ENCODE measurements at regions not wholly inside any gene's neighbourhood (a gene's known extent, or its start where the extent isn't known, plus 50 kb on each side); places are given as distances from the start of the nearest gene placed in this dataset.
"Not testable (repeated sequence)": the region's sequence is repeated elsewhere in the genome, so short reads cannot be mapped to it uniquely, and the experiment has no call there.

- DNase-seq (ENCODE audit: low spot score), result no peak
Measured at GRCh38 chr6:4412488-4412887, 277.1 kb upstream of the ECI2 start.

- DNase-seq (ENCODE audit: low spot score), result no peak
Measured at GRCh38 chr6:4412077-4412476, 276.7 kb upstream of the ECI2 start.

GRCh38 chr6:4407710-4408109 is 272.3 kb upstream of the ECI2 start:
- not testable (repeated sequence) for DNase-seq (ENCODE audit: low spot score)

- no peak for DNase-seq (ENCODE audit: low spot score)
Measured at GRCh38 chr6:4405621-4406212, 270.3 kb upstream of the ECI2 start.

- DNase-seq (ENCODE audit: low spot score), result no peak
Measured at GRCh38 chr6:4404415-4404814, 269.0 kb upstream of the ECI2 start.

- DNase-seq (ENCODE audit: low spot score), result no peak
Measured at GRCh38 chr6:4403828-4404227, 268.5 kb upstream of the ECI2 start.

GRCh38 chr6:4403023-4403752 is 267.8 kb upstream of the ECI2 start:
- no peak for DNase-seq (ENCODE audit: low spot score)

GRCh38 chr6:4402477-4402976 is 267.2 kb upstream of the ECI2 start:
- DNase-seq (ENCODE audit: low spot score), result no peak

GRCh38 chr6:4401408-4402368 is 266.3 kb upstream of the ECI2 start:
- DNase-seq (ENCODE audit: low spot score), result no peak

GRCh38 chr6:4399656-4400055 is 264.3 kb upstream of the ECI2 start:
- DNase-seq (ENCODE audit: low spot score), result no peak

- no peak for DNase-seq (ENCODE audit: low spot score)
Measured at GRCh38 chr6:4398791-4399190, 263.4 kb upstream of the ECI2 start.

- DNase-seq (ENCODE audit: low spot score), result no peak
Measured at GRCh38 chr6:4397307-4397706, 261.9 kb upstream of the ECI2 start.

GRCh38 chr6:4396044-4396443 is 260.7 kb upstream of the ECI2 start:
- DNase-seq (ENCODE audit: low spot score), result no peak

- DNase-seq (ENCODE audit: low spot score), result no peak
Measured at GRCh38 chr6:4395386-4395785, 260.0 kb upstream of the ECI2 start.

- DNase-seq (ENCODE audit: low spot score), result no peak
Measured at GRCh38 chr6:4394786-4395185, 259.4 kb upstream of the ECI2 start.

GRCh38 chr6:4388675-4389074 is 253.3 kb upstream of the ECI2 start:
- no peak for DNase-seq (ENCODE audit: low spot score)

- DNase-seq (ENCODE audit: low spot score), result no peak
Measured at GRCh38 chr6:4384656-4385055, 249.3 kb upstream of the ECI2 start.

GRCh38 chr6:4383910-4384638 is 248.7 kb upstream of the ECI2 start:
- DNase-seq (ENCODE audit: low spot score), result no peak

GRCh38 chr6:4382362-4382853 is 247.0 kb upstream of the ECI2 start:
- DNase-seq (ENCODE audit: low spot score), result no peak

- no peak for DNase-seq (ENCODE audit: low spot score)
Measured at GRCh38 chr6:4381381-4381780, 246.0 kb upstream of the ECI2 start.

- no peak for DNase-seq (ENCODE audit: low spot score)
Measured at GRCh38 chr6:4380881-4381281, 245.5 kb upstream of the ECI2 start.

Measured in SK-N-DZ (cell line).